Liver (tissue), 3 donors: ENCODE measurements at regions not wholly inside any gene's neighbourhood (a gene's known extent, or its start where the extent isn't known, plus 50 kb on each side); places are given as distances from the start of the nearest gene placed in this dataset.

Experiments used
- ATF3 ChIP-seq: IDR thresholded peaks from 2 replicates; pipeline ENCODE4 v1.6.1; 2016; ENCODE audit warnings: antibody characterized with exemption
- CTCF ChIP-seq: fragments of 150-350 bp; IDR thresholded peaks from 2 replicates; pipeline ENCODE4 v1.5.1; 2017; ENCODE audit warnings: improper control_type of control experiment, low read depth, low read length; ENCODE audit not compliant: missing input control
- GABPA ChIP-seq, 2 donors: IDR thresholded peaks in 1 of 2; conservative IDR thresholded peaks in 1 of 2; 2 replicates each; pipeline ENCODE4 v1.6.1; 2016; ENCODE audit warnings: antibody characterized with exemption in 2 of 2, mild to moderate bottlenecking in 1 of 2, moderate library complexity in 1 of 2
- JUND ChIP-seq, 2 donors: IDR thresholded peaks; 2 replicates each; pipeline ENCODE4 v1.6.1; 2016; ENCODE audit warnings: antibody characterized with exemption in 2 of 2
- MAX ChIP-seq: IDR thresholded peaks from 2 replicates; pipeline ENCODE4 v1.6.1; 2016; ENCODE audit warnings: antibody characterized with exemption
- RAD21 ChIP-seq, 2 donors: IDR thresholded peaks; 2 replicates each; pipeline ENCODE4 v1.6.1; 2016; ENCODE audit warnings: antibody characterized with exemption in 2 of 2, mild to moderate bottlenecking in 2 of 2
- REST ChIP-seq: IDR thresholded peaks from 2 replicates; pipeline ENCODE4 v1.6.1; 2016; ENCODE audit warnings: antibody characterized with exemption, mild to moderate bottlenecking
- RXRA ChIP-seq, 2 donors: IDR thresholded peaks; 2 replicates each; pipeline ENCODE4 v1.6.1; 2017 to 2018; ENCODE audit warnings: antibody characterized with exemption in 2 of 2, mild to moderate bottlenecking in 1 of 2
- TAF1 ChIP-seq: conservative IDR thresholded peaks from 2 replicates; pipeline ENCODE4 v1.6.1; 2016; ENCODE audit warnings: antibody characterized with exemption, mild to moderate bottlenecking
- YY1 ChIP-seq: IDR thresholded peaks from 2 replicates; pipeline ENCODE4 v1.6.1; 2016; ENCODE audit warnings: antibody characterized with exemption, mild to moderate bottlenecking
- TF ChIP-seq, protein P1 (sequence below): IDR thresholded peaks from 2 replicates; pipeline ENCODE4 v1.6.1; 2016; ENCODE audit warnings: antibody characterized with exemption
- donor health status: healthy.
- donor health status: healthy.

DNA sequence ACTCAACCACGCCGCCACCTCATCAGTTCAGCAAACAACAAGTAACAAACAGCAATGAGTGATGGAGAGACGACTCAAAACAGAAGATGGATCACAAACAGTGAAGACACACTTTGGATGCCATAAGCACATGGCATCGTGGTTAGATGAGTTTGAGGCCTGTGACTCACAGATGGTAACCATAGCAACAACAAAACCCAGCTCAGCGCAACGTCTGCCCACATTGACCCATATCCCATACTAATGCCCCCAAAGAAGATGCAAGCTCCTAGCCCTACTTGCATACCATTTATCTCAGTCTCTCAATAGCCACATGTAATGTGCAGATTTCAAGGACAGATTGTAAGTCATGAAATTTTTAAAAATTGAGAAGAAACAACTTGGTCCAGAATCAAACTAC lies 1322.3 kb upstream of the TMEM132C start:
- TF ChIP-seq CTCF (no peak), TAF1 (no peak), MAX (no peak), RXRA (IDR thresholded peaks at IDR 0.05) (no peak), RAD21 (IDR thresholded peaks at IDR 0.05) (no peak), JUND (IDR thresholded peaks at IDR 0.05) (no peak), GABPA (IDR thresholded peaks at IDR 0.05 in 1 of 2, conservative IDR thresholded peaks at IDR 0.05 in 1 of 2) (no peak), REST (no peak), YY1 (no peak), ATF3 (no peak)
- TF ChIP-seq, protein P1, sequence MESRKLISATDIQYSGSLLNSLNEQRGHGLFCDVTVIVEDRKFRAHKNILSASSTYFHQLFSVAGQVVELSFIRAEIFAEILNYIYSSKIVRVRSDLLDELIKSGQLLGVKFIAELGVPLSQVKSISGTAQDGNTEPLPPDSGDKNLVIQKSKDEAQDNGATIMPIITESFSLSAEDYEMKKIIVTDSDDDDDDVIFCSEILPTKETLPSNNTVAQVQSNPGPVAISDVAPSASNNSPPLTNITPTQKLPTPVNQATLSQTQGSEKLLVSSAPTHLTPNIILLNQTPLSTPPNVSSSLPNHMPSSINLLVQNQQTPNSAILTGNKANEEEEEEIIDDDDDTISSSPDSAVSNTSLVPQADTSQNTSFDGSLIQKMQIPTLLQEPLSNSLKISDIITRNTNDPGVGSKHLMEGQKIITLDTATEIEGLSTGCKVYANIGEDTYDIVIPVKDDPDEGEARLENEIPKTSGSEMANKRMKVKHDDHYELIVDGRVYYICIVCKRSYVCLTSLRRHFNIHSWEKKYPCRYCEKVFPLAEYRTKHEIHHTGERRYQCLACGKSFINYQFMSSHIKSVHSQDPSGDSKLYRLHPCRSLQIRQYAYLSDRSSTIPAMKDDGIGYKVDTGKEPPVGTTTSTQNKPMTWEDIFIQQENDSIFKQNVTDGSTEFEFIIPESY, result no peak
